Mesendoderm (in vitro differentiated cells): ENCODE measurements at regions not wholly inside any gene's neighbourhood (a gene's known extent, or its start where the extent isn't known, plus 50 kb on each side); places are given as distances from the start of the nearest gene placed in this dataset.

Experiments used
- DNase-seq: peaks from one replicate; pipeline ENCODE4 v3.0.0; 2013
- H2AK5ac ChIP-seq: 2 replicates; pipeline ENCODE4 v1.6.1; 2013; ENCODE audit warnings: low read length, inconsistent platforms
- H2BK120ac ChIP-seq: 2 replicates; pipeline ENCODE4 v1.6.1; 2013; ENCODE audit warnings: low read depth, mild to moderate bottlenecking, low read length, moderate library complexity, mixed read lengths
- H2BK15ac ChIP-seq: replicated peaks from 2 replicates; pipeline ENCODE4 v1.6.1; 2013; ENCODE audit warnings: low read depth, mild to moderate bottlenecking, moderate library complexity
- H2BK5ac ChIP-seq: 2 replicates; pipeline ENCODE4 v1.6.1; 2013; ENCODE audit warnings: low read length, inconsistent platforms
- H3K18ac ChIP-seq: 2 replicates; pipeline ENCODE4 v1.6.1; 2013; ENCODE audit warnings: mild to moderate bottlenecking, low read length, mixed read lengths
- H3K23ac ChIP-seq: one replicate; pipeline ENCODE4 v1.6.1; 2013; ENCODE audit warnings: low read length
- H3K27ac ChIP-seq: 2 replicates; pipeline ENCODE4 v1.5.1; 2013; ENCODE audit warnings: low read depth, mild to moderate bottlenecking, inconsistent platforms, low read length, moderate library complexity
- H3K27me3 ChIP-seq: 2 replicates; pipeline ENCODE4 v1.6.1; 2013; ENCODE audit warnings: low read length, control low read depth, mild to moderate bottlenecking, inconsistent platforms; ENCODE audit not compliant: insufficient read depth, poor library complexity
- H3K36me3 ChIP-seq: 2 replicates; pipeline ENCODE4 v1.6.1; 2013; ENCODE audit warnings: low read length, inconsistent platforms; ENCODE audit not compliant: control insufficient read depth, insufficient read depth
- H3K4ac ChIP-seq: one replicate; pipeline ENCODE4 v1.6.1; 2013; ENCODE audit warnings: low read depth, mild to moderate bottlenecking, low read length, moderate library complexity
- H3K4me1 ChIP-seq: 2 replicates; pipeline ENCODE4 v1.6.1; 2013; ENCODE audit warnings: low read depth, low read length, inconsistent platforms; ENCODE audit not compliant: control insufficient read depth
- H3K4me2 ChIP-seq: 2 replicates; pipeline ENCODE4 v1.6.1; 2013; ENCODE audit warnings: low read length
- H3K4me3 ChIP-seq: 2 replicates; pipeline ENCODE4 v1.5.1; 2013; ENCODE audit warnings: mild to moderate bottlenecking, low read length
- H3K56ac ChIP-seq: one replicate; pipeline ENCODE4 v1.6.1; 2013; ENCODE audit warnings: low read length
- H3K79me1 ChIP-seq: 2 replicates; pipeline ENCODE4 v1.6.1; 2013; ENCODE audit warnings: low read length, inconsistent platforms
- H3K79me2 ChIP-seq: 2 replicates; pipeline ENCODE4 v1.6.1; 2013; ENCODE audit warnings: mild to moderate bottlenecking, low read length; ENCODE audit not compliant: control insufficient read depth, insufficient read depth
- H3K9ac ChIP-seq: 2 replicates; pipeline ENCODE4 v1.6.1; 2013; ENCODE audit warnings: low read length, inconsistent platforms
- H4K5ac ChIP-seq: one replicate; pipeline ENCODE4 v1.6.1; 2013; ENCODE audit warnings: low read length
- H4K8ac ChIP-seq: one replicate; pipeline ENCODE4 v1.6.1; 2013; ENCODE audit warnings: low read depth, mild to moderate bottlenecking, control low read depth, low read length, moderate library complexity
- WGBS: extraction: QIAGEN DNeasy Blood & Tissue Kit; methylation state at CpG from one replicate; pipeline ENCODE4 v1.1.7; 2013; ENCODE audit warnings: low lambda C conversion rate, missing lambda C conversion rate; ENCODE audit not compliant: insufficient coverage; ENCODE audit errors: extremely low coverage; 5-methylcytosine and 5-hydroxymethylcytosine counted together

DNA sequence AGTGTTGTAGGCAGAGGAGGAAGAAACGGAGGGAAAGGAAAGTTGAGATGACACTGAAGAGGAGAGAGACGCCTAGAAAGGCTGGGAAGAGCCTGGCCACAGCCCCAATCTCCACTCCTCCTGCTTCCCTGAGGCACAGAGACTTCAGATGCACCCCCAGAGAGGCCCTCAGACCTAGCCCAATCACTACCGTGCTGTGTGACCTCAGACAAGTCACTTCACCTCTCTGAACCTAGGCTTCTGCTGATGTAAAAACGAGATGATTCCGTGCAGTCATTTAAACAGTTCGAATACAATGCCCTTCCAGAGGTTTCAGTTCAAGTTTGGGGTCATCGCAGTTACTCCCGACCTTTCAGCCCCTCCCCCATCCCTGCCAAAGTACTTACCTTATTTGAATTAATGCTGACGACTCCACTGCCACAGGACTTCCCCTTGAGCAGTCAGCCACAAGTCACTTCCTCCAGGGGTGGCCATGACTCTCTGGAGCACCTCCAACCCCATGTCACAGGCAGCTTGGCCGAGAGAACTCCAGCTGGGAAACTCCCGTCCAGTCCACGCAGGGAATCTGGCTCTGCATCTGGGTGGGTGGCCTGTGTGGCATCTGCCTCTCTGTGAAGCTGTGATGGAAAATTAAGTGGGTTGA lies 105.2 kb upstream of the ID2 start:
- DNase-seq: no peak
- no CpG with 5 or more reads among the region's 12 CpGs for WGBS
- H3K18ac ChIP-seq: no peak overlapping the region

DNA sequence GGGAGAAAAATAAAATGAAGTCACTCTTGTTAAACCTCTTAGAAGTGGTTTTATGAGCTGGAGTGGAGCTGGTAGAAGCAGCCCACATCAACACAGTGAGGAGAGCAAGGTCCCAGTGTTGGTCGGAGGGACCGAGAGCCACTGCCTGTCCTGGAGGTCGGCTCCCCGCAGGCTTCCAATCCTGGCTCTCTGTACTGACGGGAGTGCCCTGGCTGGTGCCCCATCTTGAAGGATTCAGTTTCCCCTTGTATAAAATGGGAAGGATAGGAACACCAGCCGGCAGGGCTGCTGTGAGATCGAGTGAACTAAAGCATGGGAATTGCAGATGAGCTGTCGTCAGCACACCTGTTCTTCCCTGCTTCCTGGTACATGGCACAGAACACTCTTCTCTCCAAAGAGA lies 104.3 kb upstream of the ID2 start:
- Histone ChIP-seq H3K4me3 (no peak overlapping the region), H3K79me1 (no peaks in the 10 kb centered on the region), H4K5ac (no peak overlapping the region), H3K79me2 (no peaks in the 10 kb centered on the region), H3K4ac (no peak overlapping the region), H2BK120ac (no peak overlapping the region), H3K18ac (no peak overlapping the region), H2BK15ac (no peak overlapping the region), H2BK5ac (no peak overlapping the region), H2AK5ac (no peak overlapping the region), H3K27ac (no peak overlapping the region), H3K36me3 (no peaks in the 10 kb centered on the region), H3K23ac (no peak overlapping the region), H3K9ac (no peak overlapping the region), H3K56ac (no peak overlapping the region), H3K4me1 (peaks cover 3% of the 10 kb centered on the region), H3K4me2 (no peak overlapping the region), H3K27me3 (no peaks in the 10 kb centered on the region), H4K8ac (no peak overlapping the region)
- WGBS: no CpG with 5 or more reads among the region's 8 CpGs
- DNase-seq: no peak

More for the DNA sequence above, 105.2 kb upstream of the ID2 start:
- Histone ChIP-seq H3K9ac (no peak overlapping the region), H2BK120ac (no peak overlapping the region), H3K4ac (no peak overlapping the region), H3K79me1 (no peaks in the 10 kb centered on the region), H4K5ac (no peak overlapping the region), H3K4me2 (no peak overlapping the region), H3K27me3 (no peaks in the 10 kb centered on the region), H3K23ac (no peak overlapping the region), H3K56ac (no peak overlapping the region), H4K8ac (no peak overlapping the region), H2BK15ac (no peak overlapping the region), H3K27ac (no peak overlapping the region), H3K4me3 (no peak overlapping the region), H3K79me2 (no peaks in the 10 kb centered on the region), H2BK5ac (no peak overlapping the region), H3K4me1 (peaks cover 3% of the 10 kb centered on the region), H2AK5ac (no peak overlapping the region), H3K36me3 (no peaks in the 10 kb centered on the region)

DNA sequence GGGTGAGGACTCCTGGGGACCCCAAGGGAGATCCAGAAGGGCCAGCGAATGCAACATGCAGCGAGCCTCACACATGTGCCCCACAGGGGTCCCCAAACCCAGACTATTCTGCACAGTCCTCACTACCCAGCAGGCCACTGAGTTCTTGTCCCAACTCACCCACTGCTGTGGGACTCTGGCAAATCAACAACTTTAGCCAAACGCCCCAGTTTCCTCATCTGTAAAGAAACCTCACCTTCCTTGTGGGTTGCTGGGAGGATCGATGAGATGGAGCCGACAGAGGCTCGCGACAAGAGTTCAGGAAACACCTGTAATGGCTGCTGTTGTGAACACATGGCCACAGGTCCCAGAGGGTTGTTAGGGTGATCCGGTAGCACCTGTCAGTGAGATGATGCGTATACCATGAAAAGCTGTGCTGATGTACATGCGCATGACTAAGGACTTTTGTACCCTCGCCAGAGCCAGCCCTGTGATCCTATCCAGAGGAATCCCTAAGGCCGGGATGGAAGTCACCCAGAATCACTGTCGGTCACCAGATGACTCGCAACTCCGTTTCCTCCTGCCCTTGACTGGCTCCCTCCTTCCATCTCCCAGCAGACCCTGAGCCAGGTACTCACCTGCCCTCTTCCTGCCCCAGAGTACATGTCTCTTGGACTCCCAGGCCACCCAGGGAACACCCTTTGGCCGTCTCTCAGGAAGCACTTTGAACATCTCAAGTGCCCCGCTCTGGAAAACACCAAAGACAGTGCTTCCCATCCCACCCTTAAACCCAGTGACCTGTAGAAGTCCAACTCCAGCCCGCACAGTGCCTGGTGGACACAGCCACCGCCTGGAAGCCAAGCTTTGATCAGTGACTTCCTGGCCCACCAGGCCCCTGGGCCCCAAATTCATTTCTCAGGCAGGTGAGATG lies 103.3 kb upstream of the ID2 start:
- Histone ChIP-seq H2BK120ac (no peak overlapping the region), H3K56ac (no peak overlapping the region), H4K8ac (no peak overlapping the region), H3K36me3 (no peaks in the 10 kb centered on the region), H2AK5ac (no peak overlapping the region), H3K9ac (no peak overlapping the region), H3K18ac (no peak overlapping the region), H3K27ac (no peak overlapping the region), H3K4me3 (no peak overlapping the region), H3K4me2 (no peak overlapping the region), H3K79me1 (no peaks in the 10 kb centered on the region), H3K79me2 (no peaks in the 10 kb centered on the region), H3K27me3 (no peaks in the 10 kb centered on the region), H3K4ac (no peak overlapping the region), H3K4me1 (peaks cover 6% of the 10 kb centered on the region), H3K23ac (no peak overlapping the region), H2BK15ac (no peak overlapping the region), H2BK5ac (no peak overlapping the region), H4K5ac (no peak overlapping the region)
- no peak for DNase-seq
- WGBS: no CpG with 5 or more reads among the region's 19 CpGs

- Histone ChIP-seq H3K4ac (no peak overlapping the region), H3K79me1 (no peaks in the 10 kb centered on the region), H4K5ac (no peak overlapping the region), H3K27me3 (no peaks in the 10 kb centered on the region), H3K4me1 (peaks cover 6% of the 10 kb centered on the region), H2BK15ac (no peak overlapping the region), H3K18ac (no peak overlapping the region), H4K8ac (no peak overlapping the region), H2BK5ac (no peak overlapping the region), H3K9ac (no peak overlapping the region), H3K79me2 (no peaks in the 10 kb centered on the region), H3K4me3 (no peak overlapping the region), H3K36me3 (no peaks in the 10 kb centered on the region), H2BK120ac (no peak overlapping the region), H3K27ac (no peak overlapping the region), H3K56ac (no peak overlapping the region), H3K23ac (no peak overlapping the region), H3K4me2 (no peak overlapping the region), H2AK5ac (no peak overlapping the region)
- DNase-seq: no peak
- WGBS: no CpG with 5 or more reads among the region's 6 CpGs
Observed at GRCh38 chr2:8579485-8580085, 102.3 kb upstream of the ID2 start.

- WGBS: no CpG with 5 or more reads among the region's 16 CpGs
- Histone ChIP-seq H2AK5ac (no peak overlapping the region), H2BK120ac (no peak overlapping the region), H4K8ac (no peak overlapping the region), H3K56ac (no peak overlapping the region), H4K5ac (no peak overlapping the region), H2BK5ac (no peak overlapping the region), H3K4me2 (no peak overlapping the region), H3K4me3 (no peak overlapping the region), H2BK15ac (no peak overlapping the region), H3K36me3 (no peaks in the 10 kb centered on the region), H3K27ac (no peak overlapping the region), H3K18ac (no peak overlapping the region), H3K4ac (no peak overlapping the region), H3K23ac (no peak overlapping the region), H3K27me3 (no peaks in the 10 kb centered on the region), H3K79me2 (no peaks in the 10 kb centered on the region), H3K9ac (no peak overlapping the region), H3K4me1 (peaks cover 6% of the 10 kb centered on the region), H3K79me1 (no peaks in the 10 kb centered on the region)
- DNase-seq: no peak
Observed at GRCh38 chr2:8580316-8581233, 101.3 kb upstream of the ID2 start.
